NCI-H82 (cell line): ENCODE measurements at regions not wholly inside any gene's neighbourhood (a gene's known extent, or its start where the extent isn't known, plus 50 kb on each side); places are given as distances from the start of the nearest gene placed in this dataset.
A peak's percentile ranks its signal among the peaks of the same experiment; 100 is the strongest.

Experiments used
- DNase-seq: peaks from one replicate; lab custom pipeline; 2025; lab: John Stamatoyannopoulos, UW

GRCh38 chr4:100130964-100131363 is 59.3 kb downstream of the DDIT4L start:
- no peak for DNase-seq

GRCh38 chr4:100130491-100130890 is 59.8 kb downstream of the DDIT4L start:
- no peak for DNase-seq

GRCh38 chr4:100129774-100130173 is 60.5 kb downstream of the DDIT4L start:
- no peak for DNase-seq

- no peak for DNase-seq
Observed at GRCh38 chr4:100128338-100128737, 61.9 kb downstream of the DDIT4L start.

GRCh38 chr4:100124715-100125114 is 65.6 kb downstream of the DDIT4L start:
- no peak for DNase-seq

- DNase-seq = no peak
Observed at GRCh38 chr4:100118181-100118580, 72.1 kb downstream of the DDIT4L start.

GRCh38 chr4:100117750-100118149 is 72.5 kb downstream of the DDIT4L start:
- DNase-seq = peak; percentile 15

GRCh38 chr4:100114909-100115308 is 75.4 kb downstream of the DDIT4L start:
- DNase-seq = no peak

GRCh38 chr4:100113732-100114131 is 76.5 kb downstream of the DDIT4L start:
- DNase-seq = no peak

- no peak for DNase-seq
Observed at GRCh38 chr4:100113096-100113495, 77.2 kb downstream of the DDIT4L start.

- DNase-seq = no peak
Observed at GRCh38 chr4:100109921-100110320, 80.3 kb downstream of the DDIT4L start.

GRCh38 chr4:100108869-100109268 is 81.4 kb downstream of the DDIT4L start:
- no peak for DNase-seq

- no peak for DNase-seq
Observed at GRCh38 chr4:100106982-100107381, 83.3 kb downstream of the DDIT4L start.

GRCh38 chr4:100103671-100104070 is 86.6 kb downstream of the DDIT4L start:
- DNase-seq = no peak

GRCh38 chr4:100100985-100101384 is 89.3 kb downstream of the DDIT4L start:
- DNase-seq = no peak

- no peak for DNase-seq
Observed at GRCh38 chr4:100099746-100100145, 90.5 kb downstream of the DDIT4L start.

- peak; percentile 71 for DNase-seq
Observed at GRCh38 chr4:100098681-100099080, 91.6 kb downstream of the DDIT4L start.

- peak; percentile 9 for DNase-seq
Observed at GRCh38 chr4:100098011-100098545, 92.2 kb downstream of the DDIT4L start.

GRCh38 chr4:100095729-100096595 is 94.3 kb downstream of the DDIT4L start:
- peak; percentile 73 for DNase-seq

GRCh38 chr4:100093091-100093866 is 97.0 kb downstream of the DDIT4L start:
- peak; percentile 95 for DNase-seq

GRCh38 chr4:100087743-100088142 is 102.5 kb downstream of the DDIT4L start:
- DNase-seq = no peak

GRCh38 chr4:100086766-100087431 is 103.4 kb downstream of the DDIT4L start:
- no peak for DNase-seq
